ENCODE measurements at regions not wholly inside any gene's neighbourhood (a gene's known extent, or its start where the extent isn't known, plus 50 kb on each side); places are given as distances from the start of the nearest gene placed in this dataset.

GRCh38 chr4:38311495-38312126 lies 351.4 kb downstream of the PTTG2 start:
- ATAC-seq, result no peak

GRCh38 chr4:38313175-38313574 lies 350.8 kb upstream of the KLF3 start:
- DNase-seq (no peak), ATAC-seq (no peak)

More at GRCh38 chr4:38311495-38312126, 351.4 kb downstream of the PTTG2 start:
- DNase-seq, result no peak

GRCh38 chr4:38313999-38314561 lies 349.9 kb upstream of the KLF3 start:
- ATAC-seq (no peak), DNase-seq (no peak)

- ATAC-seq (no peak), DNase-seq (no peak)
Observed at GRCh38 chr4:38314663-38315062, 349.3 kb upstream of the KLF3 start.

- ATAC-seq (no peak), DNase-seq (no peak)
Observed at GRCh38 chr4:38315286-38315685, 348.7 kb upstream of the KLF3 start.

- ATAC-seq, result no peak
- no peak for DNase-seq
Observed at GRCh38 chr4:38316045-38316444, 348.0 kb upstream of the KLF3 start.

GRCh38 chr4:38317041-38317674 lies 346.8 kb upstream of the KLF3 start:
- DNase-seq, result no peak
- no peak for ATAC-seq

- ATAC-seq (peak; percentile 93), DNase-seq (peak; percentile 79)
Observed at GRCh38 chr4:38318737-38319455, 345.1 kb upstream of the KLF3 start.

GRCh38 chr4:38319456-38320342 lies 344.3 kb upstream of the KLF3 start:
- ATAC-seq (peak; percentile 70), DNase-seq (peak; percentile 99)

GRCh38 chr4:38320343-38320695 lies 343.7 kb upstream of the KLF3 start:
- no peak for ATAC-seq
- DNase-seq, result no peak

GRCh38 chr4:38320833-38321232 lies 343.2 kb upstream of the KLF3 start:
- no peak for DNase-seq
- no peak for ATAC-seq

GRCh38 chr4:38322714-38323113 lies 341.3 kb upstream of the KLF3 start:
- ATAC-seq, result no peak

GRCh38 chr4:38323141-38323641 lies 340.8 kb upstream of the KLF3 start:
- ATAC-seq (no peak), DNase-seq (no peak)

More at GRCh38 chr4:38322714-38323113, 341.3 kb upstream of the KLF3 start:
- DNase-seq, result no peak

GRCh38 chr4:38324861-38325628 lies 339.0 kb upstream of the KLF3 start:
- no peak for ATAC-seq
- DNase-seq, result no peak

GRCh38 chr4:38325629-38325913 lies 338.4 kb upstream of the KLF3 start:
- ATAC-seq (no peak), DNase-seq (no peak)

- no peak for DNase-seq
Observed at GRCh38 chr4:38326499-38326898, 337.5 kb upstream of the KLF3 start.

GRCh38 chr4:38327174-38327573 lies 336.8 kb upstream of the KLF3 start:
- no peak for DNase-seq
- ATAC-seq, result no peak

More at GRCh38 chr4:38326499-38326898, 337.5 kb upstream of the KLF3 start:
- ATAC-seq, result no peak

- DNase-seq, result no peak
- ATAC-seq, result no peak
Observed at GRCh38 chr4:38328989-38329729, 334.8 kb upstream of the KLF3 start.

GRCh38 chr4:38330321-38330720 lies 333.7 kb upstream of the KLF3 start:
- DNase-seq, result no peak
- no peak for ATAC-seq

GRCh38 chr4:38330936-38331335 lies 333.1 kb upstream of the KLF3 start:
- DNase-seq (no peak), ATAC-seq (no peak)

GRCh38 chr4:38332699-38333098 lies 331.3 kb upstream of the KLF3 start:
- ATAC-seq (no peak), DNase-seq (no peak)

Measured in stimulated activated naive CD8-positive, alpha-beta T cell treated with anti-CD3 and anti-CD28 coated beads, Interleukin-15, Interleukin-2, amounts not matched to agents 100 U/mL and 50 U/mL, for 24 hours (primary cell).